ELR (cell line): ENCODE measurements at regions not wholly inside any gene's neighbourhood (a gene's known extent, or its start where the extent isn't known, plus 50 kb on each side); places are given as distances from the start of the nearest gene placed in this dataset.
A peak's percentile ranks its signal among the peaks of the same experiment; 100 is the strongest.

Experiments used
- DNase-seq: peaks from one replicate; pipeline ENCODE4 v3.0.0-alpha.2; 2015; ENCODE audit warnings: low read depth

DNA sequence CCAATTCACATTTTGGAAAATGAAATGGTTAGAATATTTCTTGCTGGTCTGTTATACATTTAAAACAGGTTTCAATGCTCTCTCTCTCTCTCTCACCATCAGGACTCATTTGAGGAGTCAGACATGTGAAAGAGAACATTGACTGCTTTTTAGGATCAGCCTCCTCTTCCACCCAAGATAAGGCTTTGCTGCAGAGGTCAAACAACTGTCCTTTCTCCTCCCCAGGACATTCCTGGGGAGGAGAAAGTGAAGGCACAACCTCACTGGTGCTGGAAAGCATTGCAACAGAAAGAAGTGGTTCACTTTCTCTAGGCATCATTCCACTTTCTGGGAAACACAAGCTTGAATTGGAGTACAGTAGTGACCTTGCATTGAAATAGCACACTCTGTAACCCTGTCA is 409.1 kb upstream of the NR2F2 start:
- DNase-seq = no peak

DNA sequence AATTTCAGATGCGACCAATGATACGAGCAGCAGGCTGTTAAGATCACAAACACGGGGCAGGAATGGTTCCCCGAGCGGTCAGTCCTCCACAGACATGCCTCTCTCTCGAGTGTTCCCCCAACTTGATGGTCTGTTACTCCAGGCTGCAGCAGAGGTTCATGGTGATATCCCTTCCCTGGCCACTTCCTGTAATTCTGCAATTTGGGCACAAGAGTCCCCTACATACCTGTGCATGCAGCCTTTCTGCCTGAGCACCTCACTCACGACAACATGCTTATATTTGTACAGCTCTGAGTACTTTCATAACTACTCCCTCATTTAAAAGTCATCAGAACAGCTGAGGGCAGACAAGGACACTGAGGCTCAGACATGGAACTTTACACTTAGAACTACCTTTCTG is 408.1 kb upstream of the NR2F2 start:
- peak; percentile 2 for DNase-seq

GRCh38 chr15:95923792-95924191 is 406.7 kb upstream of the NR2F2 start:
- no peak for DNase-seq

GRCh38 chr15:95928822-95929221 is 401.7 kb upstream of the NR2F2 start:
- no peak for DNase-seq

DNA sequence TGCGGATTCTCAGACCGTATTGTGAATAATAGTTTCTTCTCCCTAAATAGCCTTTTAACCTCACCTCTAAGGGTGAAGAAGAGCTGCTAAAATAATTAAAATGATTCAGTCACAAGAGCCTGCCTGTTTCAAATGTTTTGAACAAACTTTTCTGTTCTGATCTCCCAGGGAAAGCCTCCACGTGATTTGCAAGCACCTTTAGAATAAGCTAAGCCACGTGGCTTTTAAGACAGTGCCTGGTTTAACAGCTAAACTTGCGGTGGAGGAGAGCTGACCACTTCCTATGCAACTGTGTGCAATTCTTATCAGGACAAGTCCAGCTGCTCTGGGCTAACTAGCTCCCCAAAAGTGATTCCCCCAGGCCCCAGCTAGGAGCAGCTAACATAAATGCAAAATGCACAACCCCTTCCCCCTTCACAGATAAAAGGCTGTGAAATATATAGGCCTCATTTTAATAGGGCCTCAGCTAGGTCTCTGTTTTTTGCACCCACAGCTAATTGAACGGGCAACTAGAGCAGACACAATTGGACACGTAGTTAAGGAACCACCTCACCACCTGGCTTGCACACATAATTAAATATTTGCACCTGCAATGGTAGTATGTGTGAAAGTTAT is 401.2 kb upstream of the NR2F2 start:
- no peak for DNase-seq

DNA sequence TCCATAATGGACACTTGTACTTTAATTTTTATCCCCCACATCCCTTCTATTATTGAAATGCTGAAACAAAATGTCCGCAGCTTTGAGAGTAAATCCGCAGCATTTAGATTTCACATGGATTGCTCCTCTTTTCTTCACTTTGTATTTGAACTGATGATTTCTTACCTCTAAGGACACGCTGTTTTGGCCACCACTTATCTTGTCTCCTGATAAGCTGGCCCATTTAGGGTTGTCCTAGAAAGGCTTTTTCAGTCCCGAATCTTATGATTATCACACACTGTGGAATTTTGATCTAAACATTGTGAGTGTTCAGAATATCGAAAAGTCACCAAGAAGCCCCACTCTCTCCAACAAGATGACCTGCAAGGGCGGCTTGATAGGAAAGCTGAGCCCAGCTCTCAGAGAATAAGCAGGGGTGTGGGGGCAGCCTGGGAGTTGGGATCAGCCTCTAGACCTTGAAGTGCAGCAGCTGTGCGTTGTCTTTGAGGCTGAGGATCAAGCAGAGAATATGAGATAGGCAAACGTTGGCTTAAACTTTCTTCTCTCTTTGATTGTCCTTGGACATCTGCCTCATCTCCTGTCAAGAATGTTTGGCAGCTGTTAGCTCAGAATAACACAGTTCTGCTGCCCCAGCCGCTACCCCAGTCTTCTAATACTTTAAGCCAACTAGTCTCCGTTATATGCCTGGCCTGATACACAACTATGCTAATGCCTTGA is 399.7 kb upstream of the NR2F2 start:
- DNase-seq = no peak

GRCh38 chr15:95931619-95932018 is 398.9 kb upstream of the NR2F2 start:
- DNase-seq = no peak

- DNase-seq = no peak
These were observed 398.4 kb upstream of the NR2F2 start for GRCh38 chr15:95932141-95932540.

DNA sequence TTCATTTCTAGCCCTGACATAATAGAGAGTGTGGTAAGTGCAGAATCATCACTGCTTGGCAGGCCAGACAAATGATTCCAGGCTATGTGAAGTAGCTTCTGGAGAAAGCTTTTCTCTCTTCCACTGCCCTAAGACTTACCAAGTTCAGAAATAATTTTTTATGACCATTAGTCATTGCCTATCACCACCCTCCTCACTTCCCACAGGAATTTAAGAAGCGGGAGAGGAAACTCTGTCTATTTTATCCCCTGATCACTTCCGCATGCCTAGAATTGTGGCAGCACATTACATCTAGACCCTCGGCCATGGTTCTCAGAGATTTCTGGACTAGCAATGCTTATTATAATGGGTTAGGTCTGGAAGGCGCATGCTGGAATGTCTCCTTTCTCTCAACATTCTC is 397.8 kb upstream of the NR2F2 start:
- peak; percentile 81 for DNase-seq

DNA sequence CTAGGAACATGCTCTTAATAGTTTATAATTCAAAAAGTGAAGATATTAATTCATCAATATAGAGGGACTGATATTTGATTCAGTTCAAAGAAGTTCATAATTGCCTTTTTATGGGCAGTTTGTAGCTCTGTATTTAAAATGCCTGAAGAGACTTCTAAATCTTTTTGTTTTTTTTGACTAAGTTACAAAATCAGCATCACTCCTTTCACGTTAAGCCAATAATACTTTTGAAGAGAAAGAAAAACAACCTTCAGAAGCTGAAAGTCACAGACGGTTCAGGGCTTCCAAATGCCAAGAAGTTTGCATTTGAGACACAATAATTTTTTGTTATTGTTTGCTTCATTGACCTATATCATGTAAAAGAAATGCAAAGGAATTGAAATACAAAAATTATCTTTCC is 394.6 kb upstream of the NR2F2 start:
- DNase-seq = no peak

DNA sequence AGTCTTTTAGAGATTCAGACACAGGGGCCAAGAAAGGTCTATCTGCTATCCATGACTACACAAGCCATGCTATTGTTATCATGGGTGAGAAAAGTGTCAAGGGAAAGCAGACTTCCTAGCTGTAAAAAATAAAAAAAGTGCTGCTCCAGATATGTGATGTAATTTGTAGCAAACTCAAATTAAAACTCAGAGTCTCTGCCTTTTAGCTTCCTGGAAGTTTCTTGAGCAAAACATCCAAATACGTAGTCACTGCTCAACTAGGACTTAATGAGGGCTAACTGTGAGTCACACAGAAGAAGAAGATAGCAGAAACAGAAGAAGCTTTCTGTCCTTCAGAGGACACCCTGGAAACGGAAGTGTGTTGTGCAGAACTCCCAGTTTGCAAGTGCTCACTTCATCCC is 393.4 kb upstream of the NR2F2 start:
- DNase-seq = peak; percentile 4

- no peak for DNase-seq
These were observed 390.0 kb upstream of the NR2F2 start for GRCh38 chr15:95940431-95940985.

- no peak for DNase-seq
These were observed 386.3 kb upstream of the NR2F2 start for GRCh38 chr15:95944193-95944592.

DNA sequence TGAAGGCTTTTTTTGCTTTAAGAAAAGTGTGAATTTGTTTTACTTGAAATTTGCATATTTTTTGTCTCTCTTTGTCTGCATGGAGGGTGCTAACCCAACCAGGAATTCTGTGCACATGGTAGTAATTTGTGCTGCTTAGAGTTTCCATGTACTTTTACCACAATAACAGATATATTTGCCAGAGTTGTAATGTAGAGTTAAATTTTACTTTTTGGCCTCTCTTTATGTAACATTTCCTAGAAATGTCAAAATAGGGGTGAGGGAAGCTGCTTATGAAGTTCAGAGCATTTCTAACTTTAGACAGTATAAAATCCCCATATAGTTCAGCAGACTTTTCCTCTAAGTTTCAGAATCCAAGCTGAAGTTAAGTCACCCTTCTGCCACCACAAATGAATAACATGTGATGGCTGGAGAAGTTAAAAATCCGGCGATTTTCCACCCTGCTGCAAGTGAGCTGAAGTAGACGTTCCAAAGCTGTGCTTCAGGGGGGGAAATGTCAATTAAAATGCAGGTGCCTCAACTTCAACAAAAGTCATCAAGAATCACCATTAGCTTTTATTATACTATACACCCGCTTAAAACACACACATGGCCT is 385.7 kb upstream of the NR2F2 start:
- DNase-seq = no peak

DNA sequence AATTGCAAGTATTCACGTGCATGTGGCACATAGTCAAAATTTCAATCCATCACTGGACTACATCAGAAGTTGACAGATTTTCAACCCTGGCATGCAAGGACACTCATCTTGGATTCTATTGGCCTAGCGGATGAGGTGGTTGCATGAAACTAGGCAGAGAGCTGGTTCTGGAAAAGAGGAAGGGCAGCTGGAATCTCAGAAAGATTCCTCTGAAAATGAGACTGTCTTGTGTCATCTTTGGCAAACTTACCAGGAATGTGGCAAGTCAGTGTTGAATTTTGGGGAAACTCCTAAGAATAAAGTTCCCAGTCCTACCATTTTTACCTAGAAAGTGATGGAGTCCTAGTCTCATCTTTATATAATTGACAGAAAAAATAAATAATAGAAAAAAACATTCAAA is 384.3 kb upstream of the NR2F2 start:
- no peak for DNase-seq

GRCh38 chr15:95946926-95947325 is 383.6 kb upstream of the NR2F2 start:
- DNase-seq = no peak

DNA sequence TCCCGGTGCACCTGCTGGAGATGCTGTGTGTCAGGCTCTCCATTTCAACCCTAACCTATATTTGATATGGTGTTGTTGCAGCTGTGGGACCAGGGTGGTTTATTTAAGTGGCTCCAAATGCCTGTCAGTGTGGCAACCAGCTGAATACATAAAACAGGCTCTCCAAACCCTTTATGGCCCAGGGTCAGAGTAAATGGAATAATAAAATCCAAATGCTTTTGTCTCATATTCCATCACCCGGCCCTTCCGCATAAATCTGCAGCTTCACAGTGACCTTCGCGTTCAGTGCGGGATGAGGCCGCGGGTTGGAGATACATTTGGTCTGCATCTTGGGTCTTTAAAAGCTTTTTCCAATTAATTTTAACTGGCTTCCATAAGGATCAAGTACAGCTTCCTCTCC is 382.1 kb upstream of the NR2F2 start:
- DNase-seq = no peak

- no peak for DNase-seq
These were observed 377.5 kb upstream of the NR2F2 start for GRCh38 chr15:95953032-95953431.

- no peak for DNase-seq
These were observed 372.6 kb upstream of the NR2F2 start for GRCh38 chr15:95957861-95958260.

GRCh38 chr15:95958382-95958781 is 372.1 kb upstream of the NR2F2 start:
- no peak for DNase-seq

GRCh38 chr15:95968856-95969255 is 361.6 kb upstream of the NR2F2 start:
- no peak for DNase-seq

- no peak for DNase-seq
These were observed 360.2 kb upstream of the NR2F2 start for GRCh38 chr15:95970326-95970725.

GRCh38 chr15:95972041-95972553 is 358.4 kb upstream of the NR2F2 start:
- DNase-seq = peak; percentile 19
